Karpas-422 (cell line): ENCODE measurements at regions not wholly inside any gene's neighbourhood (a gene's known extent, or its start where the extent isn't known, plus 50 kb on each side); places are given as distances from the start of the nearest gene placed in this dataset.

Source experiments
- DNase-seq: peaks from one replicate; pipeline ENCODE4 v3.0.0-alpha.2; 2015
- H2AFZ ChIP-seq: fragments of 200-600 bp; sonication (generic); 2 replicates; pipeline ENCODE4 v1.6.1; 2014; ENCODE audit warnings: antibody characterized with exemption, low read length, mixed read lengths
- H3K27ac ChIP-seq: fragments of 200-600 bp; sonication (generic); 2 replicates; pipeline ENCODE4 v1.5.1; 2014; ENCODE audit warnings: mild to moderate bottlenecking, low read length, moderate library complexity
- H3K27me3 ChIP-seq: fragments of 200-600 bp; sonication (generic); 2 replicates; pipeline ENCODE4 v1.6.1; 2014; ENCODE audit warnings: low read length, mixed read lengths
- H3K36me3 ChIP-seq: fragments of 200-600 bp; sonication (generic); 2 replicates; pipeline ENCODE4 v1.6.1; 2014; ENCODE audit warnings: low read length, mixed read lengths; ENCODE audit not compliant: insufficient read depth
- H3K4me1 ChIP-seq: fragments of 200-600 bp; sonication (generic); 2 replicates; pipeline ENCODE4 v1.6.1; 2014; ENCODE audit warnings: mild to moderate bottlenecking, low read length, mixed read lengths
- H3K4me2 ChIP-seq: fragments of 200-600 bp; sonication (generic); 2 replicates; pipeline ENCODE4 v1.6.1; 2014; ENCODE audit warnings: low read length, low read depth, mild to moderate bottlenecking; ENCODE audit not compliant: poor library complexity, severe bottlenecking
- H3K4me3 ChIP-seq: fragments of 200-600 bp; sonication (generic); 2 replicates; pipeline ENCODE4 v1.5.1; 2014; ENCODE audit warnings: mild to moderate bottlenecking, antibody characterized with exemption, low read length, mixed read lengths
- H3K79me2 ChIP-seq: fragments of 200-600 bp; sonication (generic); 2 replicates; pipeline ENCODE4 v1.6.1; 2014; ENCODE audit warnings: mild to moderate bottlenecking, low read length, mixed read lengths
- H3K9ac ChIP-seq: fragments of 200-600 bp; sonication (generic); 2 replicates; pipeline ENCODE4 v1.6.0; 2014; ENCODE audit warnings: low read length
- H3K9me2 ChIP-seq: fragments of 200-600 bp; sonication (generic), shearing (Covaris generic); replicated peaks from 2 replicates; pipeline ENCODE4 v1.6.0; 2014; ENCODE audit warnings: mild to moderate bottlenecking, low read length, moderate library complexity; ENCODE audit not compliant: insufficient read depth
- H3K9me3 ChIP-seq: fragments of 300-700, 200-600 bp; sonication (generic); 2 replicates; pipeline ENCODE4 v1.6.1; 2014; ENCODE audit warnings: low read length, mixed read lengths
- H4K20me1 ChIP-seq: fragments of 200-600 bp; sonication (generic); 2 replicates; pipeline ENCODE4 v1.6.1; 2014; ENCODE audit warnings: mild to moderate bottlenecking, antibody characterized with exemption, low read length, low read depth; ENCODE audit not compliant: insufficient read depth

DNA sequence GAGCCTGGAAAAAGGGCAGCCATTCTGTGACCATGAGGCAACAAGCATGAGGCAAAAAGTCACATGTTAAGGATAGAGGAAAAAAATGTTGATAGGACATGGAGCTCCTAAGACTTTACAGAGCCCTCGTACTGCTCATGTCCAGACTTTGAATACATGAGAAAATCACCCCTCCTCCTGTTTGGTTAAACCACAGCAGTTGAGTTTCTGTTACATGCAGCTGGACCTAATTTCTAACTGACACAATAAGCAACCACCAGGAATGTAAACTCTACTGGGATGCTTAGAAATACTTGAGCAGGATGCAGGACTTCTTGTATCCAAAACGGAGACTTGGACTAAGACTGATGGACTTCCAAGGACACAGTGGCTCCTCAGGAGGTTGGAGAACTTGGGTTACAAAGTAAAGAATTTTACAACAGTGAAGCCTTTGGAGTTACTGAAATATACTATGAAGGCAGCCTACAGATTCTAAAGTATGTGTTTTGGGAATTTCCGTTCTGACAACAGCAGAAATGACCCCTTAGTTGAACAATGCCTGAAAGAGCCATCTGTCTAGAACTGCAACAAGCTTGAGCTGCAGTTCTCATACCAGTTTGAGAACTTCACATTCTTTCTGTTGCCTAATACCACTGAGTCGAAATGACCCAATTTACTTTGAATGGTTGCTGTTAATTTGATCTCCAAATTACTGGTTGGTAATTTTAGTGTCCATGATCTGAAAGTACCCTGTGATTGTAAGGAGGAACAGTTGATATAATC is 268.9 kb downstream of the PIK3R1 start:
- H3K9ac ChIP-seq, result no peak overlapping the region
- no peaks in the 10 kb centered on the region for H3K27me3 ChIP-seq
- no peaks in the 10 kb centered on the region for H3K9me2 ChIP-seq
- no peak overlapping the region for H3K27ac ChIP-seq
- no peaks in the 10 kb centered on the region for H4K20me1 ChIP-seq
- no peaks in the 10 kb centered on the region for H3K4me1 ChIP-seq
- H3K4me2 ChIP-seq, result no peak overlapping the region
- no peaks in the 10 kb centered on the region for H3K9me3 ChIP-seq
- no peaks in the 10 kb centered on the region for H3K36me3 ChIP-seq
- no peaks in the 10 kb centered on the region for H3K79me2 ChIP-seq
- no peak overlapping the region for H3K4me3 ChIP-seq
- no peak for DNase-seq
- H2AFZ ChIP-seq, result no peak overlapping the region

DNA sequence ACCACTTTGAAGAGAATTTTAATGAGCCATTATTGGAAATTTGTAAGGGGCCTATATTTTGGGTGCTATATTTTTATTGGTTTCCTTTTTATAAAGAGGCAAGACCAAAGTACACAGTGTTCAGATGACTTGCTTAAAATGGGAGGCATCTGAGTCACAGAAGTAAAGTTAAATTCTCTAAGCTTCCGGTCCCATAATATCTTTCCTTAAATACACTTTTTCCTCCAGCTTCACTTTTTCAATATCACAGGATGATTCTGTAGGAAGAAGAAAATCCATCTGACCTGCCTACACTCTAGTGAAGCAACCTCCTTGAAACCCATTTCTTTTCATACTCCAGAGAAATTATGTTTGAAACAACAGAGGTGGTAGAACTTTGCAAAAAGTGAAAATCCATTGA is 274.0 kb downstream of the PIK3R1 start:
- H3K9me3 ChIP-seq, result no peaks in the 10 kb centered on the region
- no peak overlapping the region for H3K9ac ChIP-seq
- no peaks in the 10 kb centered on the region for H3K36me3 ChIP-seq
- no peak overlapping the region for H3K4me2 ChIP-seq
- H3K4me3 ChIP-seq, result no peak overlapping the region
- H2AFZ ChIP-seq, result no peak overlapping the region
- no peaks in the 10 kb centered on the region for H3K79me2 ChIP-seq
- H3K27me3 ChIP-seq, result no peaks in the 10 kb centered on the region
- no peak for DNase-seq
- H4K20me1 ChIP-seq, result no peaks in the 10 kb centered on the region
- H3K27ac ChIP-seq, result no peak overlapping the region
- H3K9me2 ChIP-seq, result no peaks in the 10 kb centered on the region
- H3K4me1 ChIP-seq, result no peaks in the 10 kb centered on the region

GRCh38 chr5:68490406-68490805 is 274.9 kb downstream of the PIK3R1 start:
- no peak overlapping the region for H3K4me3 ChIP-seq
- H3K9me2 ChIP-seq, result no peaks in the 10 kb centered on the region
- H3K27ac ChIP-seq, result no peak overlapping the region
- H3K9ac ChIP-seq, result no peak overlapping the region
- H3K79me2 ChIP-seq, result no peaks in the 10 kb centered on the region
- H3K4me1 ChIP-seq, result no peaks in the 10 kb centered on the region
- DNase-seq, result no peak
- no peaks in the 10 kb centered on the region for H3K9me3 ChIP-seq
- H3K36me3 ChIP-seq, result no peaks in the 10 kb centered on the region
- no peaks in the 10 kb centered on the region for H4K20me1 ChIP-seq
- no peak overlapping the region for H2AFZ ChIP-seq
- no peak overlapping the region for H3K4me2 ChIP-seq
- H3K27me3 ChIP-seq, result no peaks in the 10 kb centered on the region

DNA sequence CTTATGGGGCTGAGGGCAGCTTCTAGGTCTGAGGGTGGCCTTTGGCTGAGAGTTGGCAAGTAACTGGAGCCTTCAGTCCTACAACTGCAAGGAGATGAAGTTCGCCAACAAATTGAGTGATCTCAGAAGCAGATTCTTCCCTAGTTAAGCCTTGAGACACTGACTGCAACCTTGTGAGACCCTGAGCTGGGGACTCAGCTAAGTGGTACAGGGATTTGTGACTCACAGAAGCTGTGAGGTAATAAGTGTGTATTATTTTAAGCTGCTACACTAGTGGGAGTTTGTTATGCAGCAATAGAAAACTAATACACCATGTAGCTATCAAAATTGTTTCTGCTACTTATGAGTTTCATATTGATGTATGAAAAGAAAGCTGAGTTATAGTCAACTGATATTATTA is 279.2 kb downstream of the PIK3R1 start:
- Histone ChIP-seq H4K20me1 (no peaks in the 10 kb centered on the region), H3K27me3 (no peaks in the 10 kb centered on the region), H3K27ac (no peak overlapping the region), H3K4me3 (no peak overlapping the region), H2AFZ (no peak overlapping the region), H3K79me2 (no peaks in the 10 kb centered on the region), H3K4me2 (no peak overlapping the region), H3K9me2 (no peaks in the 10 kb centered on the region), H3K9ac (no peak overlapping the region), H3K4me1 (no peaks in the 10 kb centered on the region), H3K36me3 (no peaks in the 10 kb centered on the region), H3K9me3 (no peaks in the 10 kb centered on the region)
- no peak for DNase-seq

- Histone ChIP-seq H3K36me3 (no peaks in the 10 kb centered on the region), H3K27me3 (no peaks in the 10 kb centered on the region), H3K4me3 (no peak overlapping the region), H3K9me3 (no peaks in the 10 kb centered on the region), H3K9ac (no peak overlapping the region), H3K27ac (no peak overlapping the region), H3K4me2 (no peak overlapping the region), H4K20me1 (no peaks in the 10 kb centered on the region), H2AFZ (no peak overlapping the region), H3K9me2 (no peaks in the 10 kb centered on the region), H3K79me2 (no peaks in the 10 kb centered on the region), H3K4me1 (no peaks in the 10 kb centered on the region)
- no peak for DNase-seq
Measured at GRCh38 chr5:68499987-68500386, 284.4 kb downstream of the PIK3R1 start.

DNA sequence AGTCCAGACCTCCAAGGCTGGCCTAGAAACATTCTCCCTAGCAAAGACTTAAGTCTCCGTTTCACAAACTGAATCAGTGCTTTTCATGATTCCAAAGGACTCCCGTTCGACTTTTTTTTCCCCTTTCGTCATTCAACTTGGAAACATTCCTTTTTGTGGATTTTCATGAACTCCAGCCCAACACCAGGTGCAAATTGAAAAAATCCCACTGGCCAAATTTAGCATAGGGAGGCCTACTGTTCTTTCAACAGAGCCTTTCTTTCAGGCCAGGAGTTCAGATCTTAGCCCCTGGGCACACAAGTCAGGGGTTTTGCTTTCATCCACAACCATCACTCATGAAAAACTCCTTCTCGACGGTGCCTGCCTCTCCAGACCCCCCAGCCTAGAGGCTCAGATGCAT is 285.3 kb downstream of the PIK3R1 start:
- no peaks in the 10 kb centered on the region for H3K27me3 ChIP-seq
- no peak for DNase-seq
- H3K36me3 ChIP-seq, result no peaks in the 10 kb centered on the region
- H3K9me2 ChIP-seq, result no peaks in the 10 kb centered on the region
- no peak overlapping the region for H3K27ac ChIP-seq
- no peaks in the 10 kb centered on the region for H4K20me1 ChIP-seq
- no peak overlapping the region for H3K4me3 ChIP-seq
- H3K79me2 ChIP-seq, result no peaks in the 10 kb centered on the region
- H3K9ac ChIP-seq, result no peak overlapping the region
- H3K4me1 ChIP-seq, result no peaks in the 10 kb centered on the region
- no peak overlapping the region for H3K4me2 ChIP-seq
- no peaks in the 10 kb centered on the region for H3K9me3 ChIP-seq
- no peak overlapping the region for H2AFZ ChIP-seq

- no peaks in the 10 kb centered on the region for H3K27me3 ChIP-seq
- no peaks in the 10 kb centered on the region for H3K9me3 ChIP-seq
Measured at GRCh38 chr5:68502531-68502930, 287.0 kb downstream of the PIK3R1 start.

GRCh38 chr5:68504306-68504705 is 288.8 kb downstream of the PIK3R1 start:
- no peaks in the 10 kb centered on the region for H3K9me2 ChIP-seq
- H2AFZ ChIP-seq, result no peak overlapping the region
- no peaks in the 10 kb centered on the region for H3K27me3 ChIP-seq
- no peak overlapping the region for H3K9ac ChIP-seq
- H4K20me1 ChIP-seq, result no peaks in the 10 kb centered on the region
- no peak overlapping the region for H3K27ac ChIP-seq
- no peak overlapping the region for H3K4me3 ChIP-seq
- no peaks in the 10 kb centered on the region for H3K4me1 ChIP-seq
- no peaks in the 10 kb centered on the region for H3K79me2 ChIP-seq
- DNase-seq, result no peak
- no peak overlapping the region for H3K4me2 ChIP-seq
- H3K36me3 ChIP-seq, result no peaks in the 10 kb centered on the region
- no peaks in the 10 kb centered on the region for H3K9me3 ChIP-seq

More at GRCh38 chr5:68502531-68502930, 287.0 kb downstream of the PIK3R1 start:
- Histone ChIP-seq H3K4me1 (no peaks in the 10 kb centered on the region), H3K4me3 (no peak overlapping the region), H3K9me2 (no peaks in the 10 kb centered on the region), H3K79me2 (no peaks in the 10 kb centered on the region), H2AFZ (no peak overlapping the region), H3K36me3 (no peaks in the 10 kb centered on the region), H3K27ac (no peak overlapping the region), H3K4me2 (no peak overlapping the region), H3K9ac (no peak overlapping the region), H4K20me1 (no peaks in the 10 kb centered on the region)
- DNase-seq, result no peak
